ENCODE measurements at regions not wholly inside any gene's neighbourhood (a gene's known extent, or its start where the extent isn't known, plus 50 kb on each side); places are given as distances from the start of the nearest gene placed in this dataset.

- Histone ChIP-seq H3K4me1 (no peaks in the 10 kb centered on the region), H3K27ac (no peak overlapping the region), H3K4me3 (no peak overlapping the region), H3K9ac (ENCODE audit: low read depth in 2 of 2, low read length in 2 of 2) (no peak overlapping the region), H3K36me3 (no peaks in the 10 kb centered on the region), H3K27me3 (peaks cover 4% of the 10 kb centered on the region), H3K9me3 (no peaks in the 10 kb centered on the region)
- no peak for DNase-seq
- intact Hi-C loops (cut with DNase I) = no loop called here
- TF ChIP-seq CTCF (IDR thresholded peaks at IDR 0.05) = no peak
Measured at GRCh38 chr3:69547461-69547880, 161.6 kb upstream of the FRMD4B start.

- Histone ChIP-seq H3K4me1 (no peaks in the 10 kb centered on the region), H3K9ac (ENCODE audit: low read depth in 2 of 2, low read length in 2 of 2) (no peak overlapping the region), H3K36me3 (no peaks in the 10 kb centered on the region), H3K4me3 (peak overlapping the region; percentile 23), H3K27ac (no peak overlapping the region), H3K27me3 (peaks cover 12% of the 10 kb centered on the region), H3K9me3 (no peaks in the 10 kb centered on the region)
- no peak for TF ChIP-seq CTCF (IDR thresholded peaks at IDR 0.05)
- no peak for DNase-seq
- intact Hi-C loops (cut with DNase I) = no loop called here
Measured at GRCh38 chr3:69542805-69543429, 157.0 kb upstream of the FRMD4B start.

DNA sequence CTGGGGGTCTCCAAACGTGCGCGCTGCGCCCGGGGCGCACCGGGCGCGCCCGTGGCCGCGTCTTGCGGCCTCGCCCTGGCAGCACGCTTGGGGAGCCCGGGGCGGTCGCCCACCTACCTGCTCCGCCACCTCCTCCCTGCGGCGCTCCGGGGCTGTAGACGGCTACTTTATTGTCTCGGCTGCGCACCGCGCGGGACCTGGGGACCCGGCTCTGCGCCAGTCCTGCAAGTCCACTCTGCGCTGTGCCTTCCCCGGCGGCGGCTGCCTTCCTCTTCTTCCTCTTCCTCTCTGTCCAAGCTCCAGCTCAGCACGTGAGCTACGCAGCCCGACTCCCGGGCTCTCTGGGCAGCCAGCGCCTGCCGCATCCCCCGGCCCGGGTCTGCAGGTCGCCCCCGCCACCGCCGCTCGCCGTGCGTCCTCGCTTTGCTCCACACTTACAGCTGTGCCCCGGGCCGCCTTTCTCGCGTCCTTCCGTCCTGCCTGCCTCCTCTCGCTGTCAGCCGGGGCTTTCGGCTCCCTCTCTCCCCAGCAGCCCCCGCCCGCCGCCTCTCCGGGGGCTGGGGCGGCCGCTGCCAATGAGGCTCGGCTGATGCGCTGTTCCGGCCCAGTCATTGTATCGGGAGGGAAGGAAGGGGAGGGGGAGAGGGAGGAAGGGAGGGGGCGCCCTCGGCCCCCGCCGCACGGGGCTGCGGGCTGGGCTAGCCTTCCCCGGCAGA lies 156.4 kb upstream of the FRMD4B start:
- no peak for DNase-seq
- peak overlapping the region; percentile 23 for H3K4me3 ChIP-seq
- H3K9me3 ChIP-seq = no peaks in the 10 kb centered on the region
- no peak for TF ChIP-seq CTCF (IDR thresholded peaks at IDR 0.05)
- no peak overlapping the region for H3K9ac ChIP-seq (ENCODE audit: low read depth in 2 of 2, low read length in 2 of 2)
- H3K36me3 ChIP-seq = no peaks in the 10 kb centered on the region
- no peak overlapping the region for H3K27ac ChIP-seq
- intact Hi-C loops (cut with DNase I) = no loop called here
- no peaks in the 10 kb centered on the region for H3K4me1 ChIP-seq
- H3K27me3 ChIP-seq = peaks cover 12% of the 10 kb centered on the region

DNA sequence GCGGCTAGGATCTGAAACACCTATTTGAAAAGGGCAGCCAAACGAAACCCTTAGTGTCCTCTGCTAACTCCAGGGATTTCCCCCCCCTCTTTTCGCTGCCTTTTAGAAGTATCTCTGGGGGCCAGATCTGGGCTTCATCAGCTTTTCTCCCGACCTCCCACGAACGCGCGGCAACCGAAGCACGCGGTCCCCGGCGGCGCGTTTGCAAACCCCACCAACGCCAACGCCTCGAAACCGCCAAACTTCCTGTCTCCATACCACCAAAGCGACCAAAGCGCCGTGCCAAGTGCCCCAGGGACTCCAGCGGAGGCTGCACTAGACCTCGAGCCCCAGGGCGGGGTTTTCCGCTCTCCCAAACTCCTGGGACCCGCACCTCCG lies 155.8 kb upstream of the FRMD4B start:
- DNase-seq = no peak
- Histone ChIP-seq H3K4me3 (peak overlapping the region; percentile 23), H3K27ac (no peak overlapping the region), H3K36me3 (no peaks in the 10 kb centered on the region), H3K9ac (ENCODE audit: low read depth in 2 of 2, low read length in 2 of 2) (no peak overlapping the region), H3K9me3 (no peaks in the 10 kb centered on the region), H3K27me3 (peaks cover 12% of the 10 kb centered on the region), H3K4me1 (no peaks in the 10 kb centered on the region)
- intact Hi-C loops (cut with DNase I) = no loop called here
- TF ChIP-seq CTCF (IDR thresholded peaks at IDR 0.05) = no peak

DNA sequence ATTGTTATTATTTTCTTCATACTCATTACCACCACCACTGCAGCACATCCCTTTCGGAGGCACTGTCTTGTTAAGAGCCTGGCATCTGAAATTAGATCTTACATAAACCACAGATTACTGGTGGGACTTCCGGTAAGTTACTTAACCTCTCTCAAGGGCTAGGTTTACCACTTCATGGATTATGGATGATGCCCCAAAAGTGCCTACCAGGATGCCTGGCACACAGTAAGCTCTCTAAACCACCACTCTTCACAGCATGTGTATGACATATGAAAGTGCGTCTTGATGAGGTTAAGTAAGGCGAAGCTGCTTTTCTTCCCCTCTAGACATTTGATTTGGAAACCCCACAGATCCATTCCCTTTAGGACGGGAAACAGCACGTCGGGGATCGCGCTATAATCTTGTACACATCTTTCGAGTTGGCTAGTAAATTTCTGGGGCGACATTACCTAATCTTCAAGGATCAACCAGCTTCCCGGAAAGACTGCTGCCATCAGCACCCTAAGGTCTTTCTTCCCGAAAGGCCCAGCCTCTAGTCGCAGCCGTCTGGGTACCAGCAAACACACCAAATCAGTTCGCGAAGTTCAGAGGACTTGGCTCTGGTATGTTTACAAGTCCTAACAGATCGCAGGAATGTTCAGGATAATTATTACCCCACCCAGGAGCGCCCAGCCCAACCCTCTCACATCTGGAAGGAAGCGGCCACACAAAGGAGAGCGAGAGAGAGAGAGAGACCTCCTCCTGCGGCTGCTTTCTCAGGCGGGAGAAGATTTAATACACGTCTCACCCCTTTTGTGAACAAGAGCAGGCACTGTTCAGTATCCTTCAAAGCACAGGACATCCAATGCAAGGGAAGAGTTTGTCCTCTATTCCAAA lies 155.1 kb upstream of the FRMD4B start:
- intact Hi-C loops (cut with DNase I) = no loop called here
- Histone ChIP-seq H3K9ac (ENCODE audit: low read depth in 2 of 2, low read length in 2 of 2) (no peak overlapping the region), H3K4me3 (peak overlapping the region; percentile 23), H3K27ac (no peak overlapping the region), H3K4me1 (no peaks in the 10 kb centered on the region), H3K36me3 (no peaks in the 10 kb centered on the region), H3K9me3 (no peaks in the 10 kb centered on the region), H3K27me3 (peaks cover 12% of the 10 kb centered on the region)
- DNase-seq = no peak
- TF ChIP-seq CTCF (IDR thresholded peaks at IDR 0.05) = no peak

All from colonic mucosa (tissue), 4 donors.